CD4-positive, CD25-positive, alpha-beta regulatory T cell (primary cell): ENCODE measurements at regions not wholly inside any gene's neighbourhood (a gene's known extent, or its start where the extent isn't known, plus 50 kb on each side); places are given as distances from the start of the nearest gene placed in this dataset.

Experiments used
- ATAC-seq, 2 donors: fragments of 150-1000 bp; cut with Tn5 transposase; one replicate each; pipeline ENCODE4 v1.10.0; 2021; ENCODE audit warnings: low read depth in 2 of 2, moderate number of reproducible peaks in 2 of 2, moderate library complexity in 1 of 2
- DNase-seq, 3 donors: peaks; one replicate each; pipeline versions ENCODE4 v3.0.0 to v3.0.0-alpha.2; 2012 to 2022; ENCODE audit warnings: mixed read lengths in 1 of 3
- H3K27ac ChIP-seq: one replicate; pipeline ENCODE4 v1.7.0; 2013; ENCODE audit warnings: mild to moderate bottlenecking, low read length; ENCODE audit not compliant: insufficient read depth, poor library complexity, severe bottlenecking
- H3K27me3 ChIP-seq: one replicate; pipeline ENCODE4 v1.7.0; 2013; ENCODE audit warnings: low read length; ENCODE audit not compliant: control insufficient read depth, insufficient read depth
- H3K36me3 ChIP-seq: one replicate; pipeline ENCODE4 v1.7.0; 2013; ENCODE audit warnings: mild to moderate bottlenecking, low read length, moderate library complexity; ENCODE audit not compliant: control insufficient read depth, insufficient read depth
- H3K4me1 ChIP-seq: 2 replicates; pipeline ENCODE4 v1.7.0; 2013; ENCODE audit warnings: mild to moderate bottlenecking, low read length; ENCODE audit not compliant: insufficient read depth, control insufficient read depth, poor library complexity, severe bottlenecking
- H3K4me3 ChIP-seq: one replicate; pipeline ENCODE4 v1.7.0; 2013; ENCODE audit warnings: low read depth, mild to moderate bottlenecking, low read length, moderate library complexity
- H3K9me3 ChIP-seq, 2 experiments: 1 replicate in 1 of 2; 2 replicates in 1 of 2; pipeline ENCODE4 v1.7.0; 2013; ENCODE audit warnings: low read length in 2 of 2, mild to moderate bottlenecking in 1 of 2, moderate library complexity in 1 of 2; ENCODE audit not compliant: control insufficient read depth in 2 of 2
- H3K27ac Mint-ChIP-seq, 3 donors: one replicate each; pipeline ENCODE4 v1.8.0; 2020 to 2022; ENCODE audit warnings: mild to moderate bottlenecking in 3 of 3, mixed read lengths in 3 of 3, moderate library complexity in 2 of 3
- H3K27me3 Mint-ChIP-seq: one replicate; pipeline ENCODE4 v1.8.0; 2022; ENCODE audit warnings: mild to moderate bottlenecking, mixed read lengths
- H3K36me3 Mint-ChIP-seq: one replicate; pipeline ENCODE4 v1.8.0; 2020; ENCODE audit warnings: mixed read lengths
- H3K4me1 Mint-ChIP-seq, 4 donors: one replicate each; pipeline ENCODE4 v1.8.0; 2020 to 2022; ENCODE audit warnings: mixed read lengths in 4 of 4, mild to moderate bottlenecking in 1 of 4
- H3K4me3 Mint-ChIP-seq, 4 donors: one replicate each; pipeline ENCODE4 v1.8.0; 2020 to 2022; ENCODE audit warnings: mild to moderate bottlenecking in 4 of 4, mixed read lengths in 4 of 4, moderate library complexity in 3 of 4
- H3K9me3 Mint-ChIP-seq, 7 donors: one replicate each; pipeline ENCODE4 v1.8.0; 2020 to 2022; ENCODE audit warnings: mixed read lengths in 7 of 7, mild to moderate bottlenecking in 3 of 7, moderate library complexity in 2 of 7

GRCh38 chr22:19641983-19642451 is 72.3 kb upstream of the SEPTIN5 start:
- DNase-seq (no peak), ATAC-seq (no peak)
- Mint-ChIP-seq H3K4me1 (no peaks in the 10 kb centered on the region), H3K36me3 (no peaks in the 10 kb centered on the region), H3K27ac (no peak overlapping the region), H3K27me3 (peaks cover 22% of the 10 kb centered on the region), H3K4me3 (no peak overlapping the region), H3K9me3 (peaks cover 0 to 8% (median 0%) of the 10 kb centered on the region in 7 donors)
- H3K27me3 ChIP-seq, result peaks cover 3% of the 10 kb centered on the region
- H3K27ac ChIP-seq, result no peak overlapping the region
- H3K9me3 ChIP-seq, result peaks cover 0 to 2% of the 10 kb centered on the region in 2 experiments
- H3K4me1 ChIP-seq, result no peaks in the 10 kb centered on the region
- no peak overlapping the region for H3K4me3 ChIP-seq
- H3K36me3 ChIP-seq, result no peaks in the 10 kb centered on the region

- Mint-ChIP-seq H3K4me3 (no peak overlapping the region), H3K9me3 (peaks cover 0 to 15% (median 8%) of the 10 kb centered on the region in 7 donors), H3K4me1 (no peaks in the 10 kb centered on the region), H3K36me3 (peaks cover 6% of the 10 kb centered on the region), H3K27ac (no peak overlapping the region), H3K27me3 (peaks cover 27% of the 10 kb centered on the region)
- Histone ChIP-seq H3K27me3 (peaks cover 3% of the 10 kb centered on the region), H3K36me3 (no peaks in the 10 kb centered on the region), H3K4me1 (no peaks in the 10 kb centered on the region), H3K27ac (no peak overlapping the region), H3K9me3 (peaks cover 9 to 10% of the 10 kb centered on the region in 2 experiments), H3K4me3 (no peak overlapping the region)
- ATAC-seq (no peak), DNase-seq (no peak)
These were observed 70.6 kb upstream of the SEPTIN5 start for GRCh38 chr22:19643448-19644313.

- Mint-ChIP-seq H3K36me3 (peaks cover 6% of the 10 kb centered on the region), H3K27me3 (peaks cover 24% of the 10 kb centered on the region), H3K27ac (no peak overlapping the region), H3K4me3 (no peak overlapping the region), H3K4me1 (no peaks in the 10 kb centered on the region), H3K9me3 (peaks cover 0 to 21% (median 8%) of the 10 kb centered on the region in 7 donors)
- Histone ChIP-seq H3K4me3 (no peak overlapping the region), H3K36me3 (no peaks in the 10 kb centered on the region), H3K27me3 (peaks cover 3% of the 10 kb centered on the region), H3K4me1 (no peaks in the 10 kb centered on the region), H3K9me3 (peaks cover 11 to 17% of the 10 kb centered on the region in 2 experiments), H3K27ac (no peak overlapping the region)
- ATAC-seq, result no peak
- no peak for DNase-seq
These were observed 69.7 kb upstream of the SEPTIN5 start for GRCh38 chr22:19644314-19645223.

GRCh38 chr22:19645391-19645790 is 68.9 kb upstream of the SEPTIN5 start:
- Histone ChIP-seq H3K4me3 (no peak overlapping the region), H3K4me1 (no peaks in the 10 kb centered on the region), H3K36me3 (no peaks in the 10 kb centered on the region), H3K9me3 (peaks cover 11 to 17% of the 10 kb centered on the region in 2 experiments), H3K27me3 (peaks cover 6% of the 10 kb centered on the region), H3K27ac (no peak overlapping the region)
- DNase-seq (no peak), ATAC-seq (no peak)
- peaks cover 30% of the 10 kb centered on the region for H3K27me3 Mint-ChIP-seq
- peaks cover 6% of the 10 kb centered on the region for H3K36me3 Mint-ChIP-seq
- peaks cover 0 to 21% (median 8%) of the 10 kb centered on the region in 7 donors for H3K9me3 Mint-ChIP-seq
- no peak overlapping the region for H3K4me3 Mint-ChIP-seq
- H3K4me1 Mint-ChIP-seq, result no peaks in the 10 kb centered on the region
- no peak overlapping the region for H3K27ac Mint-ChIP-seq

- no peak for DNase-seq
- H3K27ac ChIP-seq, result no peak overlapping the region
These were observed 68.4 kb upstream of the SEPTIN5 start for GRCh38 chr22:19645905-19646304.

GRCh38 chr22:19646383-19646782 is 67.9 kb upstream of the SEPTIN5 start:
- Mint-ChIP-seq H3K4me1 (no peaks in the 10 kb centered on the region), H3K9me3 (peaks cover 0 to 21% (median 8%) of the 10 kb centered on the region in 7 donors), H3K27me3 (peaks cover 26% of the 10 kb centered on the region), H3K4me3 (no peak overlapping the region), H3K27ac (no peak overlapping the region), H3K36me3 (peaks cover 6% of the 10 kb centered on the region)
- no peaks in the 10 kb centered on the region for H3K4me1 ChIP-seq
- no peaks in the 10 kb centered on the region for H3K36me3 ChIP-seq
- no peak overlapping the region for H3K4me3 ChIP-seq
- H3K27ac ChIP-seq, result no peak overlapping the region
- peaks cover 6% of the 10 kb centered on the region for H3K27me3 ChIP-seq
- ATAC-seq (no peak), DNase-seq (no peak)
- peaks cover 11 to 17% of the 10 kb centered on the region in 2 experiments for H3K9me3 ChIP-seq

More at GRCh38 chr22:19645905-19646304, 68.4 kb upstream of the SEPTIN5 start:
- no peak for ATAC-seq
- Mint-ChIP-seq H3K4me1 (no peaks in the 10 kb centered on the region), H3K27me3 (peaks cover 26% of the 10 kb centered on the region), H3K4me3 (no peak overlapping the region), H3K36me3 (peaks cover 6% of the 10 kb centered on the region), H3K27ac (no peak overlapping the region), H3K9me3 (peaks cover 0 to 21% (median 8%) of the 10 kb centered on the region in 7 donors)
- Histone ChIP-seq H3K9me3 (peaks cover 11 to 17% of the 10 kb centered on the region in 2 experiments), H3K4me3 (no peak overlapping the region), H3K27me3 (peaks cover 6% of the 10 kb centered on the region), H3K4me1 (no peaks in the 10 kb centered on the region), H3K36me3 (no peaks in the 10 kb centered on the region)

- Histone ChIP-seq H3K27me3 (peaks cover 7% of the 10 kb centered on the region), H3K4me3 (no peak overlapping the region), H3K27ac (no peak overlapping the region), H3K4me1 (no peaks in the 10 kb centered on the region), H3K9me3 (peaks cover 11 to 17% of the 10 kb centered on the region in 2 experiments), H3K36me3 (no peaks in the 10 kb centered on the region)
- peaks cover 6% of the 10 kb centered on the region for H3K36me3 Mint-ChIP-seq
- peaks cover 0 to 21% (median 8%) of the 10 kb centered on the region in 7 donors for H3K9me3 Mint-ChIP-seq
- DNase-seq (no peak), ATAC-seq (no peak)
- no peak overlapping the region for H3K4me3 Mint-ChIP-seq
- no peak overlapping the region for H3K27ac Mint-ChIP-seq
- no peaks in the 10 kb centered on the region for H3K4me1 Mint-ChIP-seq
- H3K27me3 Mint-ChIP-seq, result peaks cover 45% of the 10 kb centered on the region
These were observed 65.8 kb upstream of the SEPTIN5 start for GRCh38 chr22:19648419-19648929.
